ENCODE measurements at regions not wholly inside any gene's neighbourhood (a gene's known extent, or its start where the extent isn't known, plus 50 kb on each side); places are given as distances from the start of the nearest gene placed in this dataset.

- Histone ChIP-seq H4K20me1 (ENCODE audit: insufficient read depth, low read length) (no peaks in the 10 kb centered on the region), H3K4ac (ENCODE audit: low read depth, low read length) (no peak overlapping the region), H3K4me2 (ENCODE audit: low read depth, low read length) (no peak overlapping the region), H3K27ac (ENCODE audit: insufficient read depth, low read length) (no peak overlapping the region), H3K56ac (ENCODE audit: extremely low read depth, insufficient read depth, low read length) (no peak overlapping the region), H2AK9ac (replicated peaks; ENCODE audit: low read depth, low read length, poor library complexity) (no peak overlapping the region), H4K91ac (ENCODE audit: insufficient read depth, low read depth, low read length) (no peak overlapping the region), H3K4me1 (ENCODE audit: control insufficient read depth, insufficient read depth, low read length) (no peaks in the 10 kb centered on the region), H3K9ac (ENCODE audit: low read depth, low read length) (no peak overlapping the region), H2BK120ac (ENCODE audit: low read depth, low read length) (no peak overlapping the region), H3K23ac (ENCODE audit: low read depth, low read length) (no peak overlapping the region), H2BK5ac (ENCODE audit: low read depth, low read length, poor library complexity, severe bottlenecking) (no peak overlapping the region), H3K9me1 (ENCODE audit: insufficient read depth, low read length) (no peaks in the 10 kb centered on the region), H2BK20ac (ENCODE audit: low read depth, low read length) (no peak overlapping the region), H4K8ac (ENCODE audit: low read depth in 2 of 2, low read length in 2 of 2) (no peak overlapping the region), H2BK15ac (ENCODE audit: low read depth, low read length) (no peak overlapping the region), H4K5ac (ENCODE audit: low read depth, low read length) (no peak overlapping the region), H2AFZ (replicated peaks; ENCODE audit: low read length, poor library complexity) (no peak overlapping the region), H3K36me3 (ENCODE audit: control insufficient read depth, insufficient read depth, low read length) (no peaks in the 10 kb centered on the region), H3K79me1 (ENCODE audit: low read depth in 1 of 2, low read length in 2 of 2) (no peaks in the 10 kb centered on the region; a peak in 1 of 4 replicates), H3K18ac (ENCODE audit: low read depth, low read length) (no peak overlapping the region), H3K27me3 (ENCODE audit: control insufficient read depth, insufficient read depth, low read length) (no peaks in the 10 kb centered on the region), H2AK5ac (ENCODE audit: low read depth, low read length) (no peak overlapping the region), H3K14ac (replicated peaks; ENCODE audit: low read depth, low read length) (no peak overlapping the region), H3K4me3 (ENCODE audit: insufficient read depth, low read depth, low read length) (no peak overlapping the region), H3K9me3 (ENCODE audit: control insufficient read depth, insufficient read depth, low read length) (no peaks in the 10 kb centered on the region)
- dilution Hi-C loops (cut with HindIII; ENCODE audit: low sequenced_read_pairs, unreplicated experiment): no loop called here
- ChIA-PET POLR2A (ENCODE audit: unreplicated experiment) (no interaction called here), CTCF (no interaction called here)
- TF ChIP-seq MAFK (IDR thresholded peaks at IDR 0.05; ENCODE audit: low read depth, low read length) (peak; percentile 50), RCOR1 (IDR thresholded peaks at IDR 0.05; ENCODE audit: insufficient replicate concordance, low read length) (no peak)
- DNase-seq: no peak
- ATAC-seq (ENCODE audit: low read depth): no peak
- intact Hi-C loops (cut with micrococcal nuclease): no loop called here
- in situ Hi-C loops (cut with MboI; ENCODE audit: low sequenced_read_pairs): no loop called here
- BruUV-seq (replicated peaks): no TSS peak
- no CpG with 5 or more reads among the region's 1 CpG for WGBS, 2 experiments (ENCODE audit: extremely low coverage in 2 of 2, insufficient read length in 1 of 2)
These were observed 353.2 kb upstream of the SOX5 start for GRCh38 chr12:24302708-24303107.

All from IMR-90 (cell line).